Suprapubic skin (tissue), 4 donors: ENCODE measurements at regions not wholly inside any gene's neighbourhood (a gene's known extent, or its start where the extent isn't known, plus 50 kb on each side); places are given as distances from the start of the nearest gene placed in this dataset.

Source experiments
- CTCF ChIP-seq, 2 donors: fragments of 200-600 bp in 1 of 2; fragments of 450-650 bp in 1 of 2; sonication (generic) in 1 of 2; IDR thresholded peaks; one replicate each; pipeline ENCODE4 v1.5.1; 2016 to 2019; ENCODE audit warnings: antibody characterized with exemption in 2 of 2, mild to moderate bottlenecking in 1 of 2, moderate library complexity in 1 of 2
- EP300 ChIP-seq: sonication (generic); formaldehyde crosslinking; IDR thresholded peaks from one replicate; pipeline ENCODE4 v1.6.1; 2017; ENCODE audit warnings: antibody characterized with exemption
- POLR2A ChIP-seq, 2 donors: fragments of 450-650 bp; IDR thresholded peaks; one replicate each; pipeline ENCODE4 v1.6.1; 2017; ENCODE audit warnings: antibody characterized with exemption in 2 of 2, mild to moderate bottlenecking in 2 of 2, moderate library complexity in 2 of 2
- POLR2AphosphoS5 ChIP-seq, 3 donors: sonication (generic); formaldehyde crosslinking; IDR thresholded peaks; one replicate each; pipeline ENCODE4 v1.6.1; 2017; ENCODE audit warnings: antibody characterized with exemption in 3 of 3

DNA sequence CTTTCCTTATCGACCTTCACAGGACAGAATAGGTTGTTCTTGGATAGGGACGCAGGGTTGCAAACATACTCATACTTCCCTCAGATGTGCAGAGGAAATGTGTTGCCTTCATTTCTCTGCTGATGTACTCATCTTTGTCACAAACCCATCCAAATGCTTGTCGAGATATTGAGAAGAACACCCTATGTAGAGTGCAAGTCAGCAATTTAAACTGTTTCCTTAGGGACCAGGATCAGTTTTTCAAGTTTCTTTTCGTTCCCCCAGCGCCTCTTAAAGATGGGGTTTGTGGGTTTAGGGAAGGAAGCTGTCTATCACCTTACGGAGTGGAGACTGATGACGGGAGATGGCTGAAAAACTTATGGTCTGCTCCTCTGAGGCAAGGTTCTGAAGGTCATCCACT, 474.2 kb downstream of the EPHA4 start:
- no peak for TF ChIP-seq POLR2A (IDR thresholded peaks at IDR 0.05)
- TF ChIP-seq CTCF (IDR thresholded peaks at IDR 0.05): no peak
- TF ChIP-seq EP300: no peak
- TF ChIP-seq POLR2AphosphoS5 (IDR thresholded peaks at IDR 0.05): no peak
